ENCODE measurements at regions not wholly inside any gene's neighbourhood (a gene's known extent, or its start where the extent isn't known, plus 50 kb on each side); places are given as distances from the start of the nearest gene placed in this dataset.

GRCh38 chr10:29369419-29369818, 80.5 kb downstream of the LYZL1 start (continued):
- no peak for TF ChIP-seq REST (IDR thresholded peaks at IDR 0.05; ENCODE audit: unreplicated experiment)
- no peak for TF ChIP-seq POLR2AphosphoS5 (IDR thresholded peaks at IDR 0.05; ENCODE audit: low read depth)
- TF ChIP-seq JUNB (IDR thresholded peaks at IDR 0.05; ENCODE audit: unreplicated experiment), result no peak
- no peak for TF ChIP-seq ETS1 (IDR thresholded peaks at IDR 0.05)
- TF ChIP-seq CREB1 (CRISPR knock-in tag; IDR thresholded peaks at IDR 0.05; ENCODE audit: low read depth), result no peak
- no peak for TF ChIP-seq STAT1 (IDR thresholded peaks at IDR 0.05; ENCODE audit: unreplicated experiment)
- TF ChIP-seq ZNF331 (CRISPR knock-in tag; IDR thresholded peaks at IDR 0.05; ENCODE audit: low read depth), result no peak

GRCh38 chr10:29370097-29371092, 81.5 kb downstream of the LYZL1 start:
- Histone ChIP-seq H3K4me2 (no peak overlapping the region), H3K79me2 (replicated peaks; ENCODE audit: insufficient read depth) (no peaks in the 10 kb centered on the region), H3K9me2 (ENCODE audit: insufficient read depth) (no peaks in the 10 kb centered on the region), H4K20me1 (replicated peaks; ENCODE audit: insufficient read depth) (no peaks in the 10 kb centered on the region), H3F3A (replicated peaks; ENCODE audit: low read depth) (no peaks in the 10 kb centered on the region), H3K27me3 (ENCODE audit: insufficient read depth) (no peaks in the 10 kb centered on the region), H3K4me3 (no peak overlapping the region), H2AFZ (no peak overlapping the region), H3K27ac (ENCODE audit: low read depth) (no peak overlapping the region), H3K4me1 (ENCODE audit: insufficient read depth) (no peaks in the 10 kb centered on the region), H3K36me3 (ENCODE audit: insufficient read depth) (no peaks in the 10 kb centered on the region; the same call in 1 of the 2 replicates)
- Mint-ChIP-seq H3K36me3 (ENCODE audit: low read depth) (peaks cover 8% of the 10 kb centered on the region; the same call in 2 of the 3 replicates), H3K4me3 (no peak overlapping the region), H3K9me3 (peaks cover 12% of the 10 kb centered on the region), H3K4me1 (no peaks in the 10 kb centered on the region), H3K27me3 (ENCODE audit: insufficient read depth, low read depth, poor library complexity) (peaks cover 4% of the 10 kb centered on the region), H3K27ac (no peak overlapping the region)
- ATAC-seq (no peak), DNase-seq (ENCODE audit: low spot score) (no peak)
- TF ChIP-seq ZNF462 (CRISPR knock-in tag; IDR thresholded peaks at IDR 0.05) (no peak), JUNB (IDR thresholded peaks at IDR 0.05; ENCODE audit: unreplicated experiment) (no peak), POLR2AphosphoS5 (IDR thresholded peaks at IDR 0.05; ENCODE audit: low read depth) (no peak)
